ENCODE measurements at regions not wholly inside any gene's neighbourhood (a gene's known extent, or its start where the extent isn't known, plus 50 kb on each side); places are given as distances from the start of the nearest gene placed in this dataset.

- no peak overlapping the region for H3K4me3 ChIP-seq
- no peaks in the 10 kb centered on the region for H3K4me1 ChIP-seq
- no peak for TF ChIP-seq CTCF (IDR thresholded peaks at IDR 0.05)
- no peak overlapping the region for H3K27ac ChIP-seq
- DNase-seq = no peak
- H3K9me3 ChIP-seq = no peaks in the 10 kb centered on the region
- no peak for ATAC-seq
- peaks cover 60% of the 10 kb centered on the region for H3K27me3 ChIP-seq
- intact Hi-C loops (cut with DNase I) = no loop called here
- H3K36me3 ChIP-seq = no peaks in the 10 kb centered on the region
Measured at GRCh38 chr5:155726267-155726666, 600.7 kb upstream of the SGCD start.

- peaks cover 68% of the 10 kb centered on the region for H3K27me3 ChIP-seq
- no peaks in the 10 kb centered on the region for H3K36me3 ChIP-seq
- intact Hi-C loops (cut with DNase I) = no loop called here
- no peaks in the 10 kb centered on the region for H3K4me1 ChIP-seq
- H3K27ac ChIP-seq = no peak overlapping the region
- no peak for TF ChIP-seq CTCF (IDR thresholded peaks at IDR 0.05)
- peak; percentile 59 for DNase-seq
- H3K9me3 ChIP-seq = no peaks in the 10 kb centered on the region
- ATAC-seq = no peak
- H3K4me3 ChIP-seq = peak overlapping the region; percentile 21
Measured at GRCh38 chr5:155727512-155728145, 599.3 kb upstream of the SGCD start.

- Histone ChIP-seq H3K9me3 (no peaks in the 10 kb centered on the region), H3K27ac (no peak overlapping the region), H3K4me1 (no peaks in the 10 kb centered on the region), H3K4me3 (peak overlapping the region; percentile 21), H3K36me3 (no peaks in the 10 kb centered on the region), H3K27me3 (peaks cover 71% of the 10 kb centered on the region)
- no peak for TF ChIP-seq CTCF (IDR thresholded peaks at IDR 0.05)
- intact Hi-C loops (cut with DNase I) = no loop called here
- ATAC-seq (peak; percentile 78), DNase-seq (peak; percentile 80)
Measured at GRCh38 chr5:155728146-155728856, 598.7 kb upstream of the SGCD start.

- H3K9me3 ChIP-seq = no peaks in the 10 kb centered on the region
- no peak overlapping the region for H3K27ac ChIP-seq
- intact Hi-C loops (cut with DNase I) = no loop called here
- no peaks in the 10 kb centered on the region for H3K36me3 ChIP-seq
- ATAC-seq (peak; percentile 23), DNase-seq (no peak)
- no peaks in the 10 kb centered on the region for H3K4me1 ChIP-seq
- peaks cover 70% of the 10 kb centered on the region for H3K27me3 ChIP-seq
- TF ChIP-seq CTCF (IDR thresholded peaks at IDR 0.05) = no peak
- H3K4me3 ChIP-seq = no peak overlapping the region
Measured at GRCh38 chr5:155728857-155729683, 597.9 kb upstream of the SGCD start.

- Histone ChIP-seq H3K4me1 (no peaks in the 10 kb centered on the region), H3K27ac (no peak overlapping the region), H3K9me3 (no peaks in the 10 kb centered on the region), H3K27me3 (peaks cover 65% of the 10 kb centered on the region), H3K4me3 (no peak overlapping the region), H3K36me3 (no peaks in the 10 kb centered on the region)
- no peak for ATAC-seq
- no peak for TF ChIP-seq CTCF (IDR thresholded peaks at IDR 0.05)
- intact Hi-C loops (cut with DNase I) = no loop called here
- peak; percentile 59 for DNase-seq
Measured at GRCh38 chr5:155729684-155730059, 597.3 kb upstream of the SGCD start.
